ENCODE measurements at regions not wholly inside any gene's neighbourhood (a gene's known extent, or its start where the extent isn't known, plus 50 kb on each side); places are given as distances from the start of the nearest gene placed in this dataset.
"Not testable (repeated sequence)": the region's sequence is repeated elsewhere in the genome, so short reads cannot be mapped to it uniquely, and the experiment has no call there.

DNA sequence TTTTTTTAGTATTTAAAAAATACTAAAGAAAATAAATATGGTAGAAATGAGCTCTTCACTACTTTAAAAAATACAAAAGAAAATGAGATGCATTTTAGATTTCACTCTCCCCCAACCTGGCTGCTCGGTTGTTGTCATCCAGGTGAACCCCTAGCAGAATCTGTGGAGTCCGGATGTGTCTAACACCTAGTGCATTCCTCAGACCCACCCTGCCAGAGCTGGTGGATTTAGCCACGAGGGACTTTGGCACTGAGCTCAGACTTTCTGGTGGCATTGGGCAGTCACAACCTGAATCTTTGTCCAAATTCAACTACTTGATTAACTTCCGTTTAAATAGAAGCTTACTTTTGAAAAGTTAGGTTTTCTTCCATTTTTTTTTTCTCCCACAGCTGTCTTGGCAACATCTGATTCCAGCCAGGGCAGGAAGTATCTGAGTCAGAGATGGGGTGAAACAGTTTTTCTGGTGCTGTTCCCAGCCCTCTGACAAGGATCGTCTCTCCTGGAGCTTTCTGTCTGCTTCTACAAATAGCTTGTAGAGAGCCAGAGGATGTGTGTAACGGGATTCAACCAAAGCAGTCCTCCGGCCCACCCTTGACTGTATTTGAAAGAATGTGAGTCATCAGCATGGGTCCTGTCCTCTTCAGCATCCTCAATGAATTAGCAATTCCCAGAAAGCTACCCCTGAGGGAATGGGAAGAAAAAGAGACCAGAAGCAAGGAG is 301.8 kb upstream of the MCTP2 start:
- peak; percentile 58 for ATAC-seq
- no peak overlapping the region for H3K4me3 ChIP-seq

DNA sequence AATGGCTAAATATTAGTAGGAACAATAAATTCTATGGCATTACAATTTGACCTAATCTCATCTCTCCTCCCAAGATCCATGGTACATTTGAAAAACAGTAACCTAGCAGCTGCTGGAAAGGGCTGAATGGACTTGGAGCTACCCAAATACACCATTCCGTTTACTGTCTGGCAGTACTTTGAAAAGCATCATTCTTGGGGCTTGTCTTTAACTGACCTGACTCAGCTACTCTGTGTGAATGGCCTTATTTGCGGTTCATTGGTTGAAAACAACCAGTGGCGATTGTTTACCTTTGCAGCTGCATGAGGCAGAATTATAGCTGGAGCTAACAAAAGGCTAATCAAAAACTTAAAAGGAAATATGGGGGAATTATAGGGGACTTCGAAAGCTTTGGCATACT is 311.2 kb upstream of the MCTP2 start:
- DNase-seq, result no peak
- no peaks in the 10 kb centered on the region for H3K9me3 ChIP-seq
- ATAC-seq, result no peak
- H3K36me3 ChIP-seq (ENCODE audit: low read depth), result no peaks in the 10 kb centered on the region
- TF ChIP-seq, protein P1, sequence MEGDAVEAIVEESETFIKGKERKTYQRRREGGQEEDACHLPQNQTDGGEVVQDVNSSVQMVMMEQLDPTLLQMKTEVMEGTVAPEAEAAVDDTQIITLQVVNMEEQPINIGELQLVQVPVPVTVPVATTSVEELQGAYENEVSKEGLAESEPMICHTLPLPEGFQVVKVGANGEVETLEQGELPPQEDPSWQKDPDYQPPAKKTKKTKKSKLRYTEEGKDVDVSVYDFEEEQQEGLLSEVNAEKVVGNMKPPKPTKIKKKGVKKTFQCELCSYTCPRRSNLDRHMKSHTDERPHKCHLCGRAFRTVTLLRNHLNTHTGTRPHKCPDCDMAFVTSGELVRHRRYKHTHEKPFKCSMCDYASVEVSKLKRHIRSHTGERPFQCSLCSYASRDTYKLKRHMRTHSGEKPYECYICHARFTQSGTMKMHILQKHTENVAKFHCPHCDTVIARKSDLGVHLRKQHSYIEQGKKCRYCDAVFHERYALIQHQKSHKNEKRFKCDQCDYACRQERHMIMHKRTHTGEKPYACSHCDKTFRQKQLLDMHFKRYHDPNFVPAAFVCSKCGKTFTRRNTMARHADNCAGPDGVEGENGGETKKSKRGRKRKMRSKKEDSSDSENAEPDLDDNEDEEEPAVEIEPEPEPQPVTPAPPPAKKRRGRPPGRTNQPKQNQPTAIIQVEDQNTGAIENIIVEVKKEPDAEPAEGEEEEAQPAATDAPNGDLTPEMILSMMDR (IDR thresholded peaks at IDR 0.05), result no peak
- no peaks in the 10 kb centered on the region for H3K4me1 ChIP-seq (ENCODE audit: low read depth)
- intact Hi-C loops (cut with DNase I, micrococcal nuclease), result no loop called here
- no peak overlapping the region for H3K4me3 ChIP-seq

More for the DNA sequence above, 301.8 kb upstream of the MCTP2 start:
- DNase-seq, result peak in 1 of 3 donors; percentile 20
- Histone ChIP-seq H3K4me1 (ENCODE audit: low read depth) (no peaks in the 10 kb centered on the region), H3K36me3 (ENCODE audit: low read depth) (no peaks in the 10 kb centered on the region), H3K9me3 (no peaks in the 10 kb centered on the region)
- intact Hi-C loops (cut with DNase I, micrococcal nuclease), result no loop called here
- TF ChIP-seq, protein P1 (IDR thresholded peaks at IDR 0.05), result no peak

DNA sequence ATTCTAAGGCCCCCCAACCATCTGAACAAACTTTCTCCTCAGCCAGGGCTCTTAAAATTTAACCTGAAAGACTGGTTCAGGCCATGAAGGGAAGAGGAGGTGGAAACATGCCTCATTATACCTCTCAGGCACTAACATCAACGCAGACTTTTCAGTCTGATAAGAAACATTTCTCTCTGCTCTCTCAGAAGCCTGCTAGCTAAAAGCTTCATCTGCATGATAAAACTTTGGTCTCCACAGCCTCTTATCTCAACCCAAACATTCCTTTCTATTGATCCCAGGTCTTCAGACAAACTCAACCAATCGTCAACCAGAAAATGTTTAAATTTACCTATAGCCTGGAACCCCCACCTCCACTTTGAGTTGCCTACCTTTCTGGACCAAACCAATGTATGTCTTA is 312.6 kb upstream of the MCTP2 start:
- intact Hi-C loops (cut with DNase I, micrococcal nuclease); H3K4me1 ChIP-seq (ENCODE audit: low read depth); H3K36me3 ChIP-seq (ENCODE audit: low read depth); H3K9me3 ChIP-seq; H3K4me3 ChIP-seq; ATAC-seq; DNase-seq: not testable (repeated sequence)

DNA sequence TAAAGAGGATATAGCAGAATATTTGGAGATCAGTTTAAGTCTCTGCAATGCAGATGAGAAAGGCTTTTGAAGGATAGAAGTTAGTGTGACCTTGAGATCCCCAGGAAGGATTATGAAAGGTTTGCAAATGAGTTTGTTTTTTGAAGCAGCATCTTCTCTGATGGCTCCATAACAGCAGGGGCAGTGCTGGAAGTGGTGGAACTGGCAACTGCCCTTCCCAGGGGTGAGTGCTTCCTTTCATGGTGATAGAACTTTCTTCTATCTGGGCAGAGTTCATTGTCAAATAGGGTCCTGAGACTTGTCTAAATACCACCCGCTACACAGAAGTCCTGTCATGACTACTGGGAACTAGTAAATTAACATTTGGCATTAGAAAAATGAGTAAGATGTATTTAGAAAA is 314.2 kb upstream of the MCTP2 start:
- intact Hi-C loops (cut with DNase I, micrococcal nuclease), result no loop called here
- H3K36me3 ChIP-seq (ENCODE audit: low read depth), result no peaks in the 10 kb centered on the region
- ATAC-seq (no peak), DNase-seq (no peak)
- TF ChIP-seq, protein P1 (IDR thresholded peaks at IDR 0.05), result no peak
- H3K4me1 ChIP-seq (ENCODE audit: low read depth), result no peaks in the 10 kb centered on the region
- no peaks in the 10 kb centered on the region for H3K9me3 ChIP-seq
- no peak overlapping the region for H3K4me3 ChIP-seq

DNA sequence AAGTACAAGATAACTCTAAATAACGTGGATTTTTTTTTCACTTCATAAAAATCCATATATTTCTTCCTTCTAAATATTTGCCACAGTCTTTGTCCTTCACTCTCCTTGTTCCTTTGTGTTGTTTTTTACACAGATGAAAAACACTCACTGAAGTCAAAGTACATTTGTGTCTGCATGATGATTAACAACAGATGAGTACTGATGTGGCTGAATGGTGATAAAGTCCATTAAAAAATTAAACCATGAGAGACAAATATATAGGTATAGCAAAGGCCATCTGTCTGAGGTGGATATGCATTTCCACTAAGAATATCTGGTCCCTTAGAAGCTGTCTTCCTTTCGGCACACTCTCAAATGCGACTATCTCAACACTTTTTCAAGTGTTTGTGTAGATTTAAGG is 317.5 kb upstream of the MCTP2 start:
- TF ChIP-seq, protein P1 (IDR thresholded peaks at IDR 0.05), result no peak
- ATAC-seq (no peak), DNase-seq (no peak)
- intact Hi-C loops (cut with DNase I, micrococcal nuclease), result no loop called here
- no peaks in the 10 kb centered on the region for H3K36me3 ChIP-seq (ENCODE audit: low read depth)
- no peaks in the 10 kb centered on the region for H3K4me1 ChIP-seq (ENCODE audit: low read depth)
- H3K4me3 ChIP-seq, result no peak overlapping the region
- no peaks in the 10 kb centered on the region for H3K9me3 ChIP-seq

DNA sequence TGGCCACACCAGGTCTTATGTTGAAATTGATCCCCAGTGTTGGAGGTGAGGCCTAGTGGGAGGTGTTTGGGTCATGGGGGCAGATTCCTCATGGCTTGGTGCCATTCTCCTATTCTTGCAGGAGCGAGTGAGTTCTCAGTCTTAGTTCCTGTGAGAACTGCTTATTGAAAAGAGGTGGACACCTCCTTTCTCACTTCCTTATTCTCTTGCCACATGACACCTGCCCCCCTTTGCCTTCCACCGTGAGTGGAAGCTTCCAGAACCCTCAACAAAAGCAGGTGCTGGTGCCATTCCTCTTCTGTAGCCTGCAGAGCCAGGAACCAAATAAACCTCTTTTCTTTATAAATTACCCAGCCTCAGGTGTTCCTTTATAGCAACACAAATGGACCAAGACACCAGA is 318.1 kb upstream of the MCTP2 start:
- no peak for DNase-seq
- Histone ChIP-seq H3K9me3 (no peaks in the 10 kb centered on the region), H3K36me3 (ENCODE audit: low read depth) (no peaks in the 10 kb centered on the region), H3K4me1 (ENCODE audit: low read depth) (no peaks in the 10 kb centered on the region), H3K4me3 (no peak overlapping the region)
- TF ChIP-seq, protein P1 (IDR thresholded peaks at IDR 0.05), result no peak
- intact Hi-C loops (cut with DNase I, micrococcal nuclease), result no loop called here
- no peak for ATAC-seq

Measured in mucosa of descending colon (tissue), 3 donors.